Kidney epithelial cell (primary cell): ENCODE measurements at regions not wholly inside any gene's neighbourhood (a gene's known extent, or its start where the extent isn't known, plus 50 kb on each side); places are given as distances from the start of the nearest gene placed in this dataset.

ENCODE experiments used
- DNase-seq: peaks from one replicate; pipeline ENCODE4 v3.0.0-alpha.2; 2010; ENCODE audit warnings: low read depth
- H3K27me3 ChIP-seq: 2 replicates; pipeline ENCODE4 v1.6.0; 2011; ENCODE audit warnings: low read length; ENCODE audit not compliant: control insufficient read depth, insufficient read depth
- H3K36me3 ChIP-seq: 2 replicates; pipeline ENCODE4 v1.5.1; 2011; ENCODE audit warnings: low read length; ENCODE audit not compliant: control insufficient read depth, insufficient read depth
- H3K4me3 ChIP-seq: 2 replicates; pipeline ENCODE4 v1.5.1; 2011; ENCODE audit warnings: low read depth, mild to moderate bottlenecking, control low read depth, low read length
- CTCF ChIP-seq: IDR thresholded peaks from 2 replicates; pipeline ENCODE4 v1.5.1; 2011; ENCODE audit warnings: mild to moderate bottlenecking, moderate library complexity, low read length, control low read depth, inconsistent platforms; ENCODE audit not compliant: insufficient read depth, poor library complexity, severe bottlenecking

- Histone ChIP-seq H3K36me3 (no peaks in the 10 kb centered on the region), H3K4me3 (no peak overlapping the region), H3K27me3 (no peaks in the 10 kb centered on the region)
- TF ChIP-seq CTCF = no peak
- no peak for DNase-seq
Observed at GRCh38 chr17:34825884-34826283, 135.4 kb downstream of the CCT6B start.

GRCh38 chr17:34825102-34825501 is 136.2 kb downstream of the CCT6B start:
- Histone ChIP-seq H3K4me3 (no peak overlapping the region), H3K27me3 (no peaks in the 10 kb centered on the region), H3K36me3 (no peaks in the 10 kb centered on the region)
- TF ChIP-seq CTCF = no peak
- DNase-seq = no peak

- no peak for DNase-seq
- no peaks in the 10 kb centered on the region for H3K36me3 ChIP-seq
- no peak for TF ChIP-seq CTCF
- H3K27me3 ChIP-seq = no peaks in the 10 kb centered on the region
- no peak overlapping the region for H3K4me3 ChIP-seq
Observed at GRCh38 chr17:34823023-34823422, 138.2 kb downstream of the CCT6B start.

GRCh38 chr17:34822007-34822739 is 139.1 kb downstream of the CCT6B start:
- no peaks in the 10 kb centered on the region for H3K36me3 ChIP-seq
- no peak for TF ChIP-seq CTCF
- no peak for DNase-seq
- no peaks in the 10 kb centered on the region for H3K27me3 ChIP-seq
- H3K4me3 ChIP-seq = no peak overlapping the region

- H3K36me3 ChIP-seq = no peaks in the 10 kb centered on the region
- TF ChIP-seq CTCF = no peak
- DNase-seq = no peak
- H3K4me3 ChIP-seq = no peak overlapping the region
- no peaks in the 10 kb centered on the region for H3K27me3 ChIP-seq
Observed at GRCh38 chr17:34820922-34821321, 140.3 kb downstream of the CCT6B start.

- TF ChIP-seq CTCF = no peak
- no peak overlapping the region for H3K4me3 ChIP-seq
- no peak for DNase-seq
- H3K27me3 ChIP-seq = no peaks in the 10 kb centered on the region
- H3K36me3 ChIP-seq = no peaks in the 10 kb centered on the region
Observed at GRCh38 chr17:34820248-34820801, 140.9 kb downstream of the CCT6B start.
